MM.1S (cell line): ENCODE measurements at regions not wholly inside any gene's neighbourhood (a gene's known extent, or its start where the extent isn't known, plus 50 kb on each side); places are given as distances from the start of the nearest gene placed in this dataset.

ENCODE experiments used
- EZH2 ChIP-seq: fragments of 300-600 bp; sonication (generic); optimal IDR thresholded peaks from 2 replicates; pipeline ENCODE3; 2017; ENCODE audit warnings: low read depth, mild to moderate bottlenecking, antibody characterized with exemption, low read length, mixed read lengths
- EZH2phosphoT487 ChIP-seq: fragments of 300-600 bp; sonication (generic); IDR thresholded peaks from 2 replicates; pipeline ENCODE4 v1.6.1; 2018; ENCODE audit warnings: antibody characterized with exemption, low read length
- TF ChIP-seq, protein P1 (sequence below): fragments of 300-600 bp; sonication (generic); IDR thresholded peaks from 2 replicates; pipeline ENCODE4 v1.5.1; 2016; ENCODE audit warnings: antibody characterized with exemption, low read length, mixed read lengths

DNA sequence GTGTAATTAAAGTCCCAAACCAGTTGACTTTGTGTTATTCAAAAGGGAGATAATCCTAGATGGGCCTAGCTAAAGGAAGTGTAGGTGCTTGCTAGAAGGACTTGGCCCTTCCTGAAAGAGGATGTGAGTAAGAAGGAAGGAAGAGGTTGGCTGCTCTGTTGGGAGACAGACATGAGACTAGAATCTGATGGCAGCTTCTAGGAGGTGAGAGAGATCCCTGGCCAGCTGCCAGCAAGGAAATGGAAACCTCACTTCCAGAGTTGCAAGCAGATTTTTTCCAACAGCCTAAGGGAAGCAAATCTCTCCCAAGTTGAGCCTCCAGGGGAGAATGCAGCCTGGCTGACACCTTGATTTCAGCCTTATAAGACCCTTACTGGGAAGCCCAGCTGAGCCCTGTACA lies 368.4 kb upstream of the ZMIZ1 start:
- TF ChIP-seq, protein P1, sequence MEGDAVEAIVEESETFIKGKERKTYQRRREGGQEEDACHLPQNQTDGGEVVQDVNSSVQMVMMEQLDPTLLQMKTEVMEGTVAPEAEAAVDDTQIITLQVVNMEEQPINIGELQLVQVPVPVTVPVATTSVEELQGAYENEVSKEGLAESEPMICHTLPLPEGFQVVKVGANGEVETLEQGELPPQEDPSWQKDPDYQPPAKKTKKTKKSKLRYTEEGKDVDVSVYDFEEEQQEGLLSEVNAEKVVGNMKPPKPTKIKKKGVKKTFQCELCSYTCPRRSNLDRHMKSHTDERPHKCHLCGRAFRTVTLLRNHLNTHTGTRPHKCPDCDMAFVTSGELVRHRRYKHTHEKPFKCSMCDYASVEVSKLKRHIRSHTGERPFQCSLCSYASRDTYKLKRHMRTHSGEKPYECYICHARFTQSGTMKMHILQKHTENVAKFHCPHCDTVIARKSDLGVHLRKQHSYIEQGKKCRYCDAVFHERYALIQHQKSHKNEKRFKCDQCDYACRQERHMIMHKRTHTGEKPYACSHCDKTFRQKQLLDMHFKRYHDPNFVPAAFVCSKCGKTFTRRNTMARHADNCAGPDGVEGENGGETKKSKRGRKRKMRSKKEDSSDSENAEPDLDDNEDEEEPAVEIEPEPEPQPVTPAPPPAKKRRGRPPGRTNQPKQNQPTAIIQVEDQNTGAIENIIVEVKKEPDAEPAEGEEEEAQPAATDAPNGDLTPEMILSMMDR: no peak
- TF ChIP-seq EZH2: no peak
- no peak for TF ChIP-seq EZH2phosphoT487
